Peyer's patch (tissue), 4 donors: ENCODE measurements at regions not wholly inside any gene's neighbourhood (a gene's known extent, or its start where the extent isn't known, plus 50 kb on each side); places are given as distances from the start of the nearest gene placed in this dataset.

ENCODE experiments used
- CTCF ChIP-seq, 6 experiments: fragments of 450-650 bp in 4 of 6; fragments of 200-600 bp in 2 of 6; sonication (generic) in 1 of 6; IDR thresholded peaks; one replicate each; pipeline ENCODE4 v1.5.1; 2017 to 2019; ENCODE audit warnings: antibody characterized with exemption in 6 of 6, mild to moderate bottlenecking in 3 of 6, moderate library complexity in 1 of 6
- POLR2A ChIP-seq, 2 donors: fragments of 450-650 bp; IDR thresholded peaks; one replicate each; pipeline ENCODE4 v1.5.1; 2017; ENCODE audit warnings: antibody characterized with exemption in 2 of 2, mild to moderate bottlenecking in 2 of 2, moderate library complexity in 2 of 2

- no peak for TF ChIP-seq POLR2A (IDR thresholded peaks at IDR 0.05)
- no peak for TF ChIP-seq CTCF (IDR thresholded peaks at IDR 0.05)
Measured at GRCh38 chr4:96112631-96113030, 272.7 kb downstream of the PDHA2 start.
